CMK (cell line): ENCODE measurements at regions not wholly inside any gene's neighbourhood (a gene's known extent, or its start where the extent isn't known, plus 50 kb on each side); places are given as distances from the start of the nearest gene placed in this dataset.
"Not testable (repeated sequence)": the region's sequence is repeated elsewhere in the genome, so short reads cannot be mapped to it uniquely, and the experiment has no call there.

ENCODE experiments used
- DNase-seq: peaks from one replicate; pipeline ENCODE4 v3.0.0-alpha.2; 2010; ENCODE audit warnings: low read depth

DNA sequence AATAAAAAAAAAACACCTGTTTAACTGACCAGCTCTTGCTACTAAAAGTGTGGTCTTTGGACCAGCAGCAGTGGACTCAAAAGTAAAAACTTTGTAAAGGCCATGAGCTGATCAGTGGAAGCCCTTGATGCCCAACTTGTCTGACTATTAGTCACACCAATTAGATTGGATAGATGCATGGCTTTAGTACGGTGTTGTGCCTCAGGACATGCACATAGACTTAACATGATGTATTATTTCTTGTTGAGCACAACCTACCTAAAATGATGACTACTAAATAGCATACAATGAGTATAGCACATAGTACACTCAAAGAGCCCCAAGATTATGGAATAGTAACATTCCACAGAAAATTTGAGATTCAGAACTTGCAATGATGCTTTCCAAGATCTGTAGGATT, 95.1 kb upstream of the FIBIN start:
- DNase-seq = no peak

GRCh38 chr11:26901162-26901561, 92.8 kb upstream of the FIBIN start:
- no peak for DNase-seq

DNA sequence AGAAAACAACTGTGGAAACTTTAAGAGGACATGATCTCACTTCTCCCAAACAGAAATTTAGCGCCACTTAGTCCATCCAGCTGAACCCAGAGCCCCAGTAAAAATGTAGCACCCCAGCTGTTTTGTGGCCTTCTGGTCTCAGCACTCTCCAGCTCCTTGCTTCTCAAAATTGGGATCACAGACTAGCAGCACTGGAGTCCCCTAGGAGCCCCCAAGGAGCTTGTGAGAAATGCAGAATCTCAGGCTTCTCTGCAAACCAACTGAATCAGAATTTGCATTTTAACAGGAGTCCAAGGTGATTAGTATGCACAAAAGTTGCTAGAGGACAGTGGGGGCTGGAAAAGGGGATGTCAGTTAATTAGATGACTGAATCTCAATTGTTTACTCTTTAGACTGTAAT, 89.8 kb upstream of the FIBIN start:
- DNase-seq = no peak

DNA sequence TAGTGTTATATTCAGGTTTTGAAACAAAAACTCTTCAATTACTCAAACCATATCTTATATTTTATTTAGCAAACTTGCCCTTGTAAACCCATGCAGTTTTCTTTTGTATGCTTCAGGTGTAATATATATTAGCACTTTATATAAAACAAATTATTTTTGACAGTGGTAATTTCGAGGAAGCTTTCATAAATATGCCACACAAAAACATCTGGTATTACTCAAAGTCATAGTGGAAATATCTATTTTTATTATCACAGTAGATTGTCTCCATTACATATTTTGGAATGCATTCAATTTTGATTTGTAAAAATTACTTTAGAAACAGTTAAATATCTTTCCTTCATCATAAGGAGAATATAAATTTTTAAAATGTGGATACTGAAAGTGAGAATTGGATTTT, 89.1 kb upstream of the FIBIN start:
- DNase-seq = no peak

DNA sequence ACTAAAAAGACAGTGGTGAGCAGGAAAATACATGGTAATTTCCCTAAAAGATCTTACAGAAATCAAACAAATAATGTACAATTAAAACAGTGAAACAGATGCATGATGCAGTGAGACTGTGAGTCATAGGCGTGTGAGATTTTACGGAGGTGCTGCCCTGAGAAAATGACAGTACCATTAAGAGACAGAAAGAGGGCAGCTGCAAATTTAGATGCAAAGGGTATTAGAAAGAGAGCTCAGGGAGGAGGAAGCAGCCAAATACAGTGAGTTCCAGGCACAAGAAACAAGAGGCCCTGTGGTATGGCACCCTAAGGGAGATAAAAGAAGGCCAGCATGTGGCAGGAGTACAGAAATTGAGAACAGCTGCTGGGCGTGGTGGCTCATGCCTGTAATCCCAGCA, 88.5 kb upstream of the FIBIN start:
- no peak for DNase-seq

DNA sequence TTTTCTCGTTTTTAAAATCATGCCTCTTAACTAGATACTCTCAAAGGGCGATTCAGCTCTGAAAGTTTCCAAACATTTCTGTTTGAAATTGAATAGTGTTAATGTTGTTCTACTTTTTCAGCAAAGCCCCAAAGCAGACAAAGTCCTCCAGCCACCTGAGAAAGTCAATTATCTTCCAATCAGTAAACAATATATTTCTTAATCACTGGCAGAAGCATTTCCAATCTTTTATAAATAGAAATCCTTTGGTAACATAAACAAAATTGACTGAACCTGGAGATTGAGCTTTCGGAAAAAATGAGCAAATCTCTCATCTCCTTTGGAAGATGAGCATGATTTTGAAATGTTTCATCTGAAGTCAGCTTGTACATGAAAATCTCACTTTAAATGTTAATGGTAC, 84.4 kb upstream of the FIBIN start:
- no peak for DNase-seq

DNA sequence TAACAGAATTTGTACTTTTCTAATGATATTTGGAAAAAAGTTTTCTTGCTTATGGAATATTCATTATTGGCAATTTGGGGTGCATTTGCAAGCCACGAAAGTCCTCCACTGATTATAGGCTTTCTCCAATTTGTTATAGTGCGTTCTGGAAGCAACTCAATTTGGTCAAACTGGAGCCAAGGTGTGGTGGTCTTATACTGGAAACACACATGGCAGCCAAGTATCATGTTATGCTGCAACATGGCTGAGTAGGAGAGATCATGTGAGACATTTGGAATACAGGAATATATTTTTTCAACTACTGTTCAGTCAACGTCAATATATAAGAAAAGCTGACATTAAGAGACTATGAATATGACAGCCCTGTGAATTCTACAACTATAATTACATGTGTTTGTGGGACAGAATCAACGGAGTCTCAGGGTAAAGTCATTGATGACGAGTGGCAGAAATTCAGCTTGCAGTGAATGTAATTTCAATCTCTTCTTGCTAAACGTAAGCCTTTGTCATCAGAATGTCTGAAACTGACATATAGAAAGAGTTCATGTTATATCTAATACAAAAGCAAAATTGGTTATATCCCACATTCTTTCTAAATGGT, 83.8 kb upstream of the FIBIN start:
- DNase-seq = no peak

DNA sequence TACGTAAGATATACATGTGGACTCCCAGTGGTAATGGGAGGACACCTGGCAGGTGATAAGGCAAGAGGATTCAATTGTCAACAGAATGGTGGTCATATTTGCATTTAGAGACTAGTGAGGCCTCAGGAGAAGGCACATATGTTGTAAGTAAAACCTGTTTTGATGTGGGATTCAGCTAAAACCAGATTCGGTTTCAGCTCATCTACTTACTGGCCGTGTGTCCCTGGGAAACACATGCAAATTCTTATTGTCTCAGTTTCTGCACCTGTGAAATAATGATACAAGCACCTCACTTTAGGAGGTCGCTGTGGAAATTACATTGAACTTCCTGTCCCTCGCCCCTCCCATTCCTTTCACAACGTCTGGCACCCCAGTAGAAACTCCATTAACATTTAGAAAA, 78.9 kb upstream of the FIBIN start:
- DNase-seq = no peak

DNA sequence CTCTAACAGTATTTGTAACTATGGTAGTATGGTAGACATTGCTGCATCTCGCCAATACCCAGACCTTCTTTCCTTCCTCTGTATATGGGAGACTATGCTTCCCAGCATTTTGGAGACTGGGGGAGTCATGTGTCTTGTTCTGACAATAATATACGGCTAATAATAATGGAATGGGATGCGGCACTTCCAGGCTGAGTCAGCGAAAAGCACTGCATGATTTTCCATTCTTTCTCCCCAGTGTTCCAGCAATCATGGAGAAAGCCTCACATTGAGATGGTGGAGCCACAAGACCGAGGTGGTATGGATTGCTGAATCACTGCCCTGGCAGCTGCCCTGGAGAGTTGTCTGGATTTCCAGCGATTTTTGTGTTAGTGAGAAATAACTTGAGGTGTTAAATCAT, 77.1 kb upstream of the FIBIN start:
- DNase-seq = no peak

DNA sequence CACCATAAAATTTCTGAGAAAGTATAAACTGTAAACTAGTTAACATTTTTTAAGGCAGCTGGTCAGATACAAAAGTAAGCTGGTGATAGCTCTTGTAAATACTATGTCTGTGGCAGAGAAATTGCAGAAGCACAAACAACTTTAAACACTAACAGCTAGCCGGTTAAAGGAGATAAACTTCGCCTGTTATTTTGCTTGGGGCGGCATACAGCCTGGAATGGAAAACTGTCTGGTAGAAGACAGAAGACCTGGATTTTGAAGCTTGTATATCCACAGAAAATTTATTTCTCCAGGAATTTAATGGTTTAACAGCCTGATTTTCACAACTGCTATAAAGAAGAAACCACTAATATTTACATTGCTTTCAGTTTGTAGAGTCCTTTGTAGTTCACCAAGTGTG, 65.3 kb upstream of the FIBIN start:
- no peak for DNase-seq

- DNase-seq = no peak
Observed at GRCh38 chr11:26929806-26930517, 64.0 kb upstream of the FIBIN start.

DNA sequence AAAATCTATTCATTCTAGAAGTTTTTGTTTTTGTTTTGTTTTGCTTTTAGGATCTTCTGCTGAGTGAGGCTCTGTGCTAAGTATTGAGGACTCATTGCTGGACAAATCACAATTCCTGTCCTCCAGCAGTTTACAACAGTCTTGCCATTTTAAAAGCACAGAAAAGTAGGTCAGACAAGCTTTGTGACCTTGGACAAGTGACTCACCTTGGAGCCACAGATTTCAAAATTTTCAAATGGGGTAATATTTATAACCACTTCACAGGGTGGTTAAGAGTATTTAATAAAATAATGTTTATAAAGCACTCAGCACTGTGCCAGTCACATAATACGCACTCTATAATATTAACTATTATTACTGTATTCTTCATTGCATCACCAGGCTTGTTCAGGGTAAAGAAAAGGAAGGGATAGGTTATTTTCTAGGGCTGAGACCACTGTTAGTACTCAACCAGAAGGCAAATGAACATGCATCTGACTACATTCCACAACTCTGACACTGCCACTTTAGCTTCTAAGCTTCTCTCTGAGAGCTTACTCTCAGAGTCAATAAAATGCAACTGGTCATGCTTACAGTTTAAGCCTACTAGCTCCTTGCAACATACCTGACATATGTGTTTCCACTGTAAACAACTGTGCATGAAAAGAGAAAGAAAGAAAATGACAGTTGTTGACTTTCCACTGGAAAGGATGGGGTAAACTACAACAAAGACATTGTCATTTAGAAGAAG, 63.2 kb upstream of the FIBIN start:
- DNase-seq = no peak

DNA sequence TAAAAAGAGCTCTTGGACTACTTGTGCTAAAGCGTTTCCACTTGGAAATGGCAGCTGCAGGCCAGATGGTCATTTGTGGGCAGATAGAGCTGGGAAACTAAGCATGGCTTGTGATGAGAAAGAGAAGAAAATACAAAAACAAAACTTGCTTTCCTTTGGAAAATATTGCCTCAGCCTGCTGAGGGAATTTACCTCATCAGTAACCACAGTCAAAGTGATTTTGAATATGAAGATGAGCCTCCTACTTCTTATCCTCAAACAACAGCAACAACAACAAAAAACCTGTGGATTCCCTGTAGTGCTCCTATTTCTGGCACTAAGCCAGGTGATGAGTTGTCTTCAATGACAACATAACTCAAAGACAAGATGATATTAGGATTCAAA, 62.7 kb upstream of the FIBIN start:
- DNase-seq = no peak

- no peak for DNase-seq
Observed at GRCh38 chr11:26931881-26932280, 62.0 kb upstream of the FIBIN start.

- DNase-seq = no peak
Observed at GRCh38 chr11:26936109-26936508, 57.8 kb upstream of the FIBIN start.

- DNase-seq = no peak
Observed at GRCh38 chr11:26937386-26937785, 56.5 kb upstream of the FIBIN start.

DNA sequence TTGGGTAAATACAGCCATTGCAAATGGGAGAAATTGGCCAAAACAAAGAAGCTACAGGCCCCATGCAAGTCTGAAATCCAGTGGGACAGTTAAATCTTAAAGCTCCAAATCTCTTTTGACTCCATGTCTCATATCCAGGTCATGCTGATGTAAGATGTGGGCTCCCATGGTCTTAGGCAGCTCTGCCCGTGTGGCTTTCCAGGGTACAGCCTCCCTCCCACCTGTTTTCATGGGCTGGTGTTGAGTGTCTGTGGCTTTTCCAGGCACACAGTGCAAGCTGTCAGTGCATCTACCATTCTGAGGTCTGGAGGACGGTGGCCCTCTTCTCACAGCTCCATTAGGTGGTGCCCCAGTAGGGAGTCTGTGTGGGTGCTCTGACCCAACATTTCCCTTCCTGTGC, 53.4 kb upstream of the FIBIN start:
- not testable (repeated sequence) for DNase-seq

GRCh38 chr11:26942356-26942755, 51.6 kb upstream of the FIBIN start:
- no peak for DNase-seq

DNA sequence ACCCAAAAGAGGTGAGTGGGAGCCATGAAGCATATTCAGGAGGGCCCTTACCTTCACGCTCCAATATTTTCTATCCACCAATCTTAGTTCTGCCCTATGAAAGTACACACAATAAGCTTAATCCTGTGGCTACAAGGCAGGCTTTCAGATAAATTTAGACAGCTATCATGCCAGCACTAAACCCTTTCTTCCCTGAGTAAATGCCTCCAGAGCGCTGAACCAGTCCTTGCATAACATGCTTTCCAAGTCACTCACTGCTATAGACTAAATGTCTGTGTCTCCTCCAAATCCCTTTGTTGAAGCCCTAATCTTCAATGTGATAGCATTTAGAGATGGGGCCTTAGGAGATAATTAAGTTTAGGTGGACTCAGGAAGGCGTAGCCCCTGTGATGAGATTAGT, 50.3 kb upstream of the FIBIN start:
- DNase-seq = no peak
